HG03159 (cell line): ENCODE measurements at regions not wholly inside any gene's neighbourhood (a gene's known extent, or its start where the extent isn't known, plus 50 kb on each side); places are given as distances from the start of the nearest gene placed in this dataset.

Experiments
- ATAC-seq: cut with Tn5 transposase; IDR thresholded peaks from one replicate; pipeline ENCODE4 v1.9.1; 2021; ENCODE audit warnings: mild to moderate bottlenecking, moderate library complexity; ENCODE audit not compliant: unreplicated experiment

GRCh38 chr21:43333298-43334062, 93.5 kb downstream of the SIK1 start:
- no peak for ATAC-seq

GRCh38 chr21:43332861-43333297, 94.1 kb downstream of the SIK1 start:
- ATAC-seq, result no peak

DNA sequence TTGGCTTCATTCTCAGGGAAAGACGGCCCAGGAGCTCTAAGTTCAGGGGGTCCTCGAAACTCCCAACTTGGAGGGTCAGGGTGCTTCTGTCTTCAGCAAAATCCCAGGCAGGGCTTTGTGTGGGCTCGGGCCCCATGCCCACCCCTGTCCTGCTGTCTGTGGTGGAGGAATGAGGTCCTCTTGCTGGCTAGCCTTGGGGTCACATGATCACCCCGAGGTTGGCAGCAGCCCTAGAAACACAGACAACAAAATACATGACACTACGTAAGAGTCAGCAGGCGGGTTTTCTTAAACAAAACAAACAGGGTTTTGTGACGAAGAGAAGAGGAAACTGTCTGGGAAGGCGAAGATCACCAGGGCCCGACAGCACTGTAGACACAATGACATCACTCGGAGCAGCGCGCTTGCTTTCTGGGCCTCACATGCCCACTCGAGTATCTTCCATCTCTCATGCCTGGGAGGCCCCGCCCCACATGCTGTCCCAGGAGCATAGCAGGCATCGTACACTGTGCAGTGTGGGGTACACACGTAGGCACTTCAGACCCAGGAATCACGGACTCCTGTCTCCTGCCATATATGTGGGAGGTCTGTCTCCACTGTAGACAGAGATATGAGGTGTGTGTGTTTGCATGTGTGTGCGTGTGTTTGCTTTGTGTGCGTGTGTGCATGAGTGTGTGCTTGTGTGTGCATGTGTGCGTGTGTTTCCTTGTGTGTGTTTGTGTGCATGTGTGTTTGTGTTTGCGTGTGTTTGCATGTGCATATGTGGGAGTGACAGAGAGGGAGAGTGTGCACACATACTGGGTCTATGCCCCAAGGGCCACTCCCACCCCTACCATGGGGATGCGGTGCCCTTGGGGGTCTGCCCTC, 94.7 kb downstream of the SIK1 start:
- no peak for ATAC-seq

GRCh38 chr21:43331111-43331961, 95.6 kb downstream of the SIK1 start:
- no peak for ATAC-seq

GRCh38 chr21:43330306-43330881, 96.5 kb downstream of the SIK1 start:
- no peak for ATAC-seq

- no peak for ATAC-seq
Measured at GRCh38 chr21:43329711-43330269, 97.1 kb downstream of the SIK1 start.

- ATAC-seq, result no peak
Measured at GRCh38 chr21:43328958-43329691, 97.8 kb downstream of the SIK1 start.

DNA sequence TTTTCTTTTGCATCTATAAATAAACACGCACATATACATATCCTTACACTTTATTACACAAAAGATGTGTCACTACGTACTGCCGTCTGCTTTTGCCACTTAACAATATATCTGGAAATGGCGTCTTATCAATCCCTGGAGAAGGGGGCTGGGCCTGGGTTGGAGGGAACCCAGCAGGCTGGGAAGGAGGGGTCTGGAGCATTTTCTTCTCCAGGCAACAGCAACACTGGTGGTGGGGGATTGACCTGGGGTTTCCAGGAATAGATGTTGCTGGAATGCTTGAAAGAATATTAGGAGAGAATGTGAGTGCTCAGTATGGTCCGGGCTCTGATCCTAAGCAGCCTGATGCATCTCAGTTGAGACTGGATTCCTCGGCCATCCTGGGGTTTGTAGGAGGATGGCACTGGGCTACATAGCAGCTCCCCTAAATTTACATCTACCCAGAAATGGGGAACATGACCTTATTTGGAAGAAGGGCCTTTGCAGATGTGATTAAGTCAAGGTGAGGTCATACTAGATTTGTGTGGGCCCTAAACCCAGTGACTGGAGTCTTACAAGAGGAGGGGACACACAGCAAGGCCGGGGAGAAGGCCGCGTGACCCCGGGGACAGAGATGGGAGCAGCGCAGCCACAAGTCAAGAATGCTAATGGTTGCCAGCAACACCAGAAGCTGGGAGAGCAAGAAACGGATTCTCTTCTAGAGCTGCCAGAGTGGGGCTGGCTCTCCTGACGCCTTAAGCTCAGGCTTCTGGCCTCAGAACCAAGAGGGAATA, 98.6 kb downstream of the SIK1 start:
- ATAC-seq, result no peak

- ATAC-seq, result no peak
Measured at GRCh38 chr21:43325968-43326715, 100.8 kb downstream of the SIK1 start.

DNA sequence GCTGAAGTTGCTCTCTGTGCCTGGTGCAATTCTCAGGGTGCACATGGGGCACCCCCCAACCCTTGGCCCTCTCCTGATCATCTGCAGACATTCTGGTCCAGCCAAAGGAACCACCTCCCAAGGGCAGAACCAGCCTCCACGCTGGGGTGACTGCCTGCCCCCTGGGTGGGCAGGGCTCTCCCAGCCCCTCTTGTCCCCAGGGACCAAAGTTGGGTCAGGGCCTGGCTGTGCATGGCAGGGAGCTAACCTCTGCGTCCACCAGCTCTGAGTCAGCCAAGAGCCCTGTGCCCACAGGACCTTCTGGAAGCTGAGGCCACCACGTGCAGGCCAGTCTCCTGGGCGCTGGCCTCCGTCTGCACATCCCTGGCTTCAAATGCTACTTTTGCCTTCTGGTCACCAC, 101.9 kb downstream of the SIK1 start:
- ATAC-seq, result no peak

- no peak for ATAC-seq
Measured at GRCh38 chr21:43324596-43324995, 102.3 kb downstream of the SIK1 start.

DNA sequence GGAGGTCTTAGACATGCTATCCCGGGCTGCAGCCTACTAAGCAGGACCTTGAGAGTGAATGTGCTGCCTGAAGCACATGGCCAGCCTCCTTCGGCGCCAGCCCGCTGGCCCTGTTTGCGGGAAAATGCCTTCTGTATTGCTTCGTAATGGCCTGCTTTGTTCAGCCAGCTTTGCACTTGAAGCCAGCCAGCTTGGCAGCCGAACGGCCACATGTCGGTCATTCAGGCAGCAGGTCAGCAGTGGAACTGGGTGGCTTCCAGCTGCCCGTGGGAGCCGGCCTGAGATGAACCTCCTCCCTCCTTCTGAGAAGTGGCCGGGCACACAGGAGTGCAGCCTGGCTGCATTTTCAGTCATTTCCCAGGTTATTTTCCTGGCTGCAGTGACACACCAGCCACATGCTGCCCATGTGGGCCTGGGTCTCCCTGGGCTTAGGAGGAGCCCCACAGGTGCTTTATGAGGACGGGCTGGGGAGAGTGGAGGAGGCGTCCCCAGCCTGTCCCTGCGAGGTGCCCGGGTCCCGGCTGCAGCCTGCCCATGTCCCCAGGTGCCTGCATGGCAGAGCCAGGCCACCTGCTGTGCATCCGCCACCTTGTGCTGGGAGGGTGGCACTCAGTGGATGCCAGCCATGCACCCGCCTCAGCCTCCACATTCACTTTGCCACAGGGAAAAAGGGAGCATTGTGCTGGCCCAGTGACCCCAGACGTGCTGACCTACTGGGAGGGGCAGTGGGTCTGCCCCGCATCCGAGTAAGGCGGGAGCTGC, 103.5 kb downstream of the SIK1 start:
- ATAC-seq, result no peak

GRCh38 chr21:43322805-43323204, 104.1 kb downstream of the SIK1 start:
- ATAC-seq, result no peak

GRCh38 chr21:43322311-43322710, 104.6 kb downstream of the SIK1 start:
- no peak for ATAC-seq

DNA sequence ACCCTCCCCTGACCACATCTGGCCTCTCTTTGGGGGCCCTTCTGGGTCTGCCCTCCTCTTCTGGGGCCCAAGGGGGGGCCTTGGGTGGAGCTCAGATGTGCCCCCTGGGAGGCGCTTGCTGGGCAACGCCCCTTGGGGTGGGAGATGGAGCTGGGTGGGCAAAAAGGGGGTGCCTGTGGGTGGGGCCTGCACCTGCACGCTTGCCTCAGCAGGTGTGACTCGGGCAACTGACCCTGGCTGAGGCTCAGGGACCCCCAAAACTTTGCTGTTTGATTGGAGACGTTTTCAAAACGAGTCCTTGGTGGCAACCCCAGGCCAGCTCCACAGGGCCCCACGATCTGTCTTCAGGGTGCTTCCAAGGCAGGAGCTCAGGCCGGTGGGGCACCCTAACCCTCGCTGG, 105.3 kb downstream of the SIK1 start:
- no peak for ATAC-seq

GRCh38 chr21:43321111-43321510, 105.8 kb downstream of the SIK1 start:
- ATAC-seq, result no peak

- ATAC-seq, result no peak
Measured at GRCh38 chr21:43320526-43320925, 106.4 kb downstream of the SIK1 start.
